Mammary epithelial cell (primary cell): ENCODE measurements at regions not wholly inside any gene's neighbourhood (a gene's known extent, or its start where the extent isn't known, plus 50 kb on each side); places are given as distances from the start of the nearest gene placed in this dataset.

Source experiments
- CTCF ChIP-seq, 2 donors: IDR thresholded peaks in 1 of 2; conservative IDR thresholded peaks in 1 of 2; 2 replicates each; pipeline ENCODE4 v1.5.1; 2011 to 2012; ENCODE audit warnings: inconsistent platforms in 2 of 2, low read length in 2 of 2, mild to moderate bottlenecking in 2 of 2, control low read depth in 1 of 2, low read depth in 1 of 2; ENCODE audit not compliant: insufficient read depth in 1 of 2; ENCODE audit errors: extremely low read depth in 1 of 2
- EZH2 ChIP-seq: IDR thresholded peaks from 2 replicates; pipeline ENCODE4 v1.6.1; 2012; ENCODE audit warnings: low read length, inconsistent platforms, borderline replicate concordance

- no peak for TF ChIP-seq CTCF (conservative IDR thresholded peaks at IDR 0.05 in 1 of 2, IDR thresholded peaks at IDR 0.05 in 1 of 2; ENCODE audit: extremely low read depth in 1 of 2, insufficient read depth in 1 of 2, low read depth in 1 of 2, low read length in 2 of 2)
- TF ChIP-seq EZH2 = no peak
Observed at GRCh38 chr22:27149921-27150543, 492.6 kb downstream of the MIAT start.
